K562 (cell line): ENCODE measurements at regions not wholly inside any gene's neighbourhood (a gene's known extent, or its start where the extent isn't known, plus 50 kb on each side); places are given as distances from the start of the nearest gene placed in this dataset.

ENCODE experiments used
- ATAC-seq: fragments of 200-7000 bp; cut with Tn5 transposase; 3 replicates; pipeline ENCODE4 v1.9.1; 2020; ENCODE audit warnings: moderate library complexity
- BruUV-seq: library from RNA; stranded (reverse); fragments of 400-500 nt; replicated peaks from 2 replicates; lab custom pipeline; 2021; lab: Mats Ljungman, UMichigan
- CTCF ChIA-PET: fragments of 300-600 bp; formaldehyde crosslinking; extraction: SDS; loops from one replicate; lab custom pipeline; 2021; ENCODE audit warnings: low intra/inter-chr PET ratio; lab: Yijun Ruan, JAX
- POLR2A ChIA-PET: fragments of 300-600, 350-650 bp; sonication (Branson Sonifier 250); formaldehyde crosslinking; extraction: SDS; loops from one replicate; lab custom pipeline; 2021; ENCODE audit warnings: antibody characterized with exemption, inconsistent platforms; lab: Yijun Ruan, JAX
- DNase-seq, 4 experiments: peaks; one replicate each; pipeline versions ENCODE4 v3.0.0 to v3.0.0-alpha.2; 2011 to 2018; ENCODE audit warnings: low spot score in 3 of 4, mixed read lengths in 3 of 4; ENCODE audit errors: extremely low read depth in 1 of 4
- FAIRE-seq: peaks from 2 replicates; lab custom pipeline; 2011; peaks lifted over from hg19 to GRCh38; lab: Jason Lieb, UNC
- H2AFZ ChIP-seq: 2 replicates; pipeline ENCODE4 v1.6.0; 2011; ENCODE audit warnings: low read depth, low read length, control low read depth, inconsistent platforms
- H3K27ac ChIP-seq: fragments of 200-600 bp; 3 replicates; pipeline ENCODE4 v1.8.0; 2011; ENCODE audit warnings: low read depth, mild to moderate bottlenecking, control low read depth, inconsistent platforms, low read length, moderate library complexity, mixed read lengths; ENCODE audit errors: extremely low read depth
- H3K27me3 ChIP-seq, 2 experiments: fragments of 300-600 bp in 1 of 2; 2 replicates in 1 of 2; 3 replicates in 1 of 2; pipeline versions ENCODE4 v1.6.0 to v1.8.0; 2011; ENCODE audit warnings: inconsistent platforms in 2 of 2, low read length in 2 of 2, mild to moderate bottlenecking in 1 of 2, mixed read lengths in 1 of 2, moderate library complexity in 1 of 2; ENCODE audit not compliant: control insufficient read depth in 2 of 2, insufficient read depth in 2 of 2
- H3K36me3 ChIP-seq: fragments of 300-600 bp; 3 replicates; pipeline ENCODE4 v1.8.0; 2011; ENCODE audit warnings: mild to moderate bottlenecking, low read length, inconsistent platforms; ENCODE audit not compliant: control insufficient read depth, insufficient read depth
- H3K4me1 ChIP-seq, 2 experiments: fragments of 200-600 bp in 1 of 2; replicated peaks in 1 of 2; 2 replicates in 1 of 2; 3 replicates in 1 of 2; pipeline versions ENCODE4 v1.5.1 to v1.8.0; 2011; ENCODE audit warnings: inconsistent platforms in 2 of 2, low read length in 2 of 2, mild to moderate bottlenecking in 1 of 2, mixed read lengths in 1 of 2, moderate library complexity in 1 of 2; ENCODE audit not compliant: control insufficient read depth in 2 of 2, insufficient read depth in 2 of 2
- H3K4me2 ChIP-seq: 2 replicates; pipeline ENCODE4 v1.6.1; 2011; ENCODE audit warnings: low read length, control low read depth, inconsistent platforms, mixed read lengths; ENCODE audit not compliant: insufficient read depth
- H3K4me3 ChIP-seq: fragments of 200-600 bp; sonication (generic), shearing (Covaris generic); 2 replicates; pipeline ENCODE4 v1.5.1; 2016; ENCODE audit warnings: control low read depth, inconsistent platforms
- H3K79me2 ChIP-seq: fragments of 200-600 bp; 3 replicates; pipeline ENCODE4 v1.8.0; 2011; ENCODE audit warnings: low read length, inconsistent platforms; ENCODE audit not compliant: control insufficient read depth, insufficient read depth
- H3K9ac ChIP-seq, 2 experiments: 2 replicates each; pipeline versions ENCODE4 v1.6.0 to v1.6.1; 2011; ENCODE audit warnings: low read depth in 2 of 2, low read length in 2 of 2, control low read depth in 1 of 2, inconsistent platforms in 1 of 2, mild to moderate bottlenecking in 1 of 2, mixed read lengths in 1 of 2; ENCODE audit not compliant: insufficient read depth in 1 of 2
- H3K9me1 ChIP-seq: one replicate; pipeline ENCODE4 v1.6.0; 2011; ENCODE audit warnings: inconsistent platforms, mild to moderate bottlenecking, low read length, moderate library complexity; ENCODE audit not compliant: control insufficient read depth, insufficient read depth
- H3K9me3 ChIP-seq: replicated peaks from 2 replicates; pipeline ENCODE4 v1.5.1; 2011; ENCODE audit warnings: low read depth, low read length, inconsistent platforms; ENCODE audit not compliant: control insufficient read depth, insufficient read depth
- H4K20me1 ChIP-seq: replicated peaks from 2 replicates; pipeline ENCODE4 v1.6.1; 2011; ENCODE audit warnings: low read length, inconsistent platforms, mixed read lengths; ENCODE audit not compliant: control insufficient read depth, insufficient read depth
- BHLHE40 ChIP-seq: IDR thresholded peaks from 2 replicates; pipeline ENCODE4 v1.6.1; 2011; ENCODE audit warnings: low read length, improper control_type of control experiment
- CBFA2T3 ChIP-seq: fragments of 450-650 bp; IDR thresholded peaks from 2 replicates; pipeline ENCODE4 v1.6.1; 2017
- FOXJ3 ChIP-seq: sonication (generic); formaldehyde crosslinking; IDR thresholded peaks from 2 replicates; pipeline ENCODE4 v1.4.0; 2020; ENCODE audit warnings: mild to moderate bottlenecking, missing genetic modification reagents
- IFI16 ChIP-seq: fragments of 250-450 bp; sonication (Bioruptor Pico); IDR thresholded peaks from 2 replicates; pipeline ENCODE4 v2.1.2; 2022; ENCODE audit warnings: mild to moderate bottlenecking, inconsistent platforms
- LARP7 ChIP-seq: fragments of 450-650 bp; IDR thresholded peaks from 2 replicates; pipeline ENCODE4 v1.6.1; 2016
- POLR2AphosphoS2 ChIP-seq: IDR thresholded peaks from 2 replicates; pipeline ENCODE4 v1.6.1; 2012; ENCODE audit warnings: low read length, improper control_type of control experiment
- RBM17 ChIP-seq: fragments of 200-400 bp; formaldehyde crosslinking; IDR thresholded peaks from 2 replicates; pipeline ENCODE4 v1.6.1; 2017; ENCODE audit warnings: low read depth, mild to moderate bottlenecking, low read length, borderline replicate concordance
- RHOXF2B ChIP-seq: fragments of 250-450 bp; sonication (Bioruptor Pico); conservative IDR thresholded peaks from 2 replicates; pipeline ENCODE4 v1.5.1; 2021
- RUNX1 ChIP-seq: sonication (generic); IDR thresholded peaks from 2 replicates; pipeline ENCODE4 v1.6.1; 2016; ENCODE audit warnings: antibody characterized with exemption, low read depth
- SETDB1 ChIP-seq: IDR thresholded peaks from one replicate; pipeline ENCODE4 v1.6.1; 2012; ENCODE audit warnings: low read length, control low read depth, inconsistent platforms
- SIRT6 ChIP-seq: IDR thresholded peaks from one replicate; pipeline ENCODE4 v1.6.1; 2012; ENCODE audit warnings: low read depth, mild to moderate bottlenecking, control low read depth, inconsistent platforms, low read length, moderate library complexity
- SMAD3 ChIP-seq: fragments of 450-650 bp; formaldehyde crosslinking; conservative IDR thresholded peaks from 2 replicates; pipeline ENCODE4 v1.4.0; 2020; ENCODE audit warnings: mild to moderate bottlenecking
- TBP ChIP-seq: optimal IDR thresholded peaks from 2 replicates; pipeline ENCODE3; 2011; ENCODE audit warnings: low read depth, low read length, improper control_type of control experiment
- TOE1 ChIP-seq, 2 experiments: fragments of 450-650 bp in 1 of 2; sonication (generic) in 1 of 2; formaldehyde crosslinking in 1 of 2; IDR thresholded peaks; 2 replicates each; pipeline versions ENCODE4 v1.7.1 to v1.8.0; 2016 to 2022; ENCODE audit warnings: borderline replicate concordance in 2 of 2, mild to moderate bottlenecking in 2 of 2, antibody characterized with exemption in 1 of 2, inconsistent platforms in 1 of 2, low read depth in 1 of 2, missing genetic modification reagents in 1 of 2, moderate library complexity in 1 of 2
- ZNF561 ChIP-seq: fragments of 450-650 bp; formaldehyde crosslinking; conservative IDR thresholded peaks from 2 replicates; pipeline ENCODE4 v1.4.0; 2020; ENCODE audit warnings: mild to moderate bottlenecking, moderate library complexity
- WGBS: fragments of 100-300 bp; shearing (Covaris generic); methylation state at CpG from one replicate; pipeline ENCODE4 v1.1.6; 2016; ENCODE audit warnings: low coverage, mixed read lengths; ENCODE audit not compliant: insufficient coverage; ENCODE audit errors: missing lambda C conversion rate; 5-methylcytosine and 5-hydroxymethylcytosine counted together
- in situ Hi-C: fragments of 300-500 bp; cut with MboI; formaldehyde crosslinking; loops from 4 replicates; pipeline ENCODE4 v1.15.0; 2018; ENCODE audit warnings: inconsistent platforms, mixed read lengths
- intact Hi-C: fragments of 100-400 bp; cut with micrococcal nuclease; formaldehyde crosslinking; loops from 2 replicates; pipeline ENCODE4 v1.14.2; 2022
- TF ChIP-seq, protein P1 (sequence below): fragments of 450-650 bp; conservative IDR thresholded peaks from 2 replicates; pipeline ENCODE4 v1.6.1; 2016; ENCODE audit warnings: missing genetic modification characterization, low read depth, mild to moderate bottlenecking, control low read depth, missing compliant biosample characterization
- TF ChIP-seq, protein P2 (sequence below): fragments of 450-650 bp; IDR thresholded peaks from 2 replicates; pipeline ENCODE4 v1.6.1; 2017; ENCODE audit warnings: mild to moderate bottlenecking, moderate library complexity

- no peaks in the 10 kb centered on the region for H3K9me3 ChIP-seq
- peaks cover 0 to 12% of the 10 kb centered on the region in 2 experiments; a peak in 2 of 5 replicates for H3K4me1 ChIP-seq
- H3K27me3 ChIP-seq: peaks cover 39 to 85% of the 10 kb centered on the region in 2 experiments
- no peak overlapping the region; a peak in 1 of 4 replicates for H3K9ac ChIP-seq
- H3K27ac ChIP-seq: no peak overlapping the region
- TF ChIP-seq BHLHE40 (no peak), RUNX1 (no peak), SETDB1 (no peak), LARP7 (no peak), TOE1 (IDR thresholded peaks at IDR 0.05; ENCODE audit: borderline replicate concordance) (no peak), TOE1 (CRISPR knock-in tag; IDR thresholded peaks at IDR 0.05; ENCODE audit: borderline replicate concordance, low read depth) (no peak), SMAD3 (CRISPR knock-in tag) (no peak), SIRT6 (no peak), CBFA2T3 (no peak), FOXJ3 (CRISPR knock-in tag) (no peak), POLR2AphosphoS2 (no peak), RBM17 (no peak), IFI16 (CRISPR knock-in tag) (no peak), RHOXF2B (CRISPR knock-in tag) (no peak), TBP (no peak), ZNF561 (CRISPR knock-in tag) (no peak)
- TF ChIP-seq, protein P1, sequence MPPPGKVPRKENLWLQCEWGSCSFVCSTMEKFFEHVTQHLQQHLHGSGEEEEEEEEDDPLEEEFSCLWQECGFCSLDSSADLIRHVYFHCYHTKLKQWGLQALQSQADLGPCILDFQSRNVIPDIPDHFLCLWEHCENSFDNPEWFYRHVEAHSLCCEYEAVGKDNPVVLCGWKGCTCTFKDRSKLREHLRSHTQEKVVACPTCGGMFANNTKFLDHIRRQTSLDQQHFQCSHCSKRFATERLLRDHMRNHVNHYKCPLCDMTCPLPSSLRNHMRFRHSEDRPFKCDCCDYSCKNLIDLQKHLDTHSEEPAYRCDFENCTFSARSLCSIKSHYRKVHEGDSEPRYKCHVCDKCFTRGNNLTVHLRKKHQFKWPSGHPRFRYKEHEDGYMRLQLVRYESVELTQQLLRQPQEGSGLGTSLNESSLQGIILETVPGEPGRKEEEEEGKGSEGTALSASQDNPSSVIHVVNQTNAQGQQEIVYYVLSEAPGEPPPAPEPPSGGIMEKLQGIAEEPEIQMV (tag): no peak
- TF ChIP-seq, protein P2, sequence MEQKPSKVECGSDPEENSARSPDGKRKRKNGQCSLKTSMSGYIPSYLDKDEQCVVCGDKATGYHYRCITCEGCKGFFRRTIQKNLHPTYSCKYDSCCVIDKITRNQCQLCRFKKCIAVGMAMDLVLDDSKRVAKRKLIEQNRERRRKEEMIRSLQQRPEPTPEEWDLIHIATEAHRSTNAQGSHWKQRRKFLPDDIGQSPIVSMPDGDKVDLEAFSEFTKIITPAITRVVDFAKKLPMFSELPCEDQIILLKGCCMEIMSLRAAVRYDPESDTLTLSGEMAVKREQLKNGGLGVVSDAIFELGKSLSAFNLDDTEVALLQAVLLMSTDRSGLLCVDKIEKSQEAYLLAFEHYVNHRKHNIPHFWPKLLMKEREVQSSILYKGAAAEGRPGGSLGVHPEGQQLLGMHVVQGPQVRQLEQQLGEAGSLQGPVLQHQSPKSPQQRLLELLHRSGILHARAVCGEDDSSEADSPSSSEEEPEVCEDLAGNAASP: no peak
- no peak overlapping the region for H2AFZ ChIP-seq
- ATAC-seq: no peak
- POLR2A ChIA-PET: interaction anchor here (1.1 kb wide), 1 partner anchor 26 kb away, joined by 5 read pairs; no protein-coding TSS in a partner anchor
- intact Hi-C loops (no loop called here), in situ Hi-C loops (no loop called here)
- H4K20me1 ChIP-seq: peaks cover 2% of the 10 kb centered on the region
- BruUV-seq: no TSS peak
- DNase-seq: no peak
- no peak overlapping the region for H3K4me3 ChIP-seq
- CTCF ChIA-PET: no interaction called here
- H3K36me3 ChIP-seq: no peaks in the 10 kb centered on the region
- 4% methylated on average over 15 of the region's 20 CpGs for WGBS
- H3K9me1 ChIP-seq: no peaks in the 10 kb centered on the region
- H3K79me2 ChIP-seq: no peaks in the 10 kb centered on the region
- no peak overlapping the region for H3K4me2 ChIP-seq
- FAIRE-seq: no peak
These were observed 101.1 kb downstream of the FGF18 start for GRCh38 chr5:171520300-171521174.
